Liver (tissue), 7 donors: ENCODE measurements at regions not wholly inside any gene's neighbourhood (a gene's known extent, or its start where the extent isn't known, plus 50 kb on each side); places are given as distances from the start of the nearest gene placed in this dataset.

Source experiments
- DNase-seq: peaks from one replicate; pipeline ENCODE4 v3.0.0-alpha.2; 2017; ENCODE audit warnings: low spot score
- H3K27ac ChIP-seq, 2 donors: one replicate each; pipeline ENCODE4 v1.7.0; 2013; ENCODE audit warnings: inconsistent platforms in 2 of 2, low read length in 2 of 2, control low read depth in 1 of 2, low read depth in 1 of 2, mild to moderate bottlenecking in 1 of 2
- H3K27me3 ChIP-seq, 4 donors: one replicate each; pipeline versions ENCODE4 v1.6.1 to v1.7.0; 2013; ENCODE audit warnings: low read length in 3 of 4, inconsistent platforms in 1 of 4, mild to moderate bottlenecking in 1 of 4, moderate library complexity in 1 of 4; ENCODE audit not compliant: control insufficient read depth in 4 of 4, insufficient read depth in 4 of 4
- H3K36me3 ChIP-seq, 4 donors: one replicate each; pipeline versions ENCODE4 v1.6.1 to v1.7.0; 2013; ENCODE audit warnings: low read length in 3 of 4, mild to moderate bottlenecking in 3 of 4, low read depth in 1 of 4, moderate library complexity in 1 of 4; ENCODE audit not compliant: control insufficient read depth in 4 of 4, insufficient read depth in 3 of 4
- H3K4me1 ChIP-seq, 4 donors: one replicate each; pipeline versions ENCODE4 v1.6.1 to v1.7.0; 2013; ENCODE audit warnings: low read length in 3 of 4, mild to moderate bottlenecking in 3 of 4, moderate library complexity in 1 of 4; ENCODE audit not compliant: control insufficient read depth in 4 of 4, insufficient read depth in 4 of 4
- H3K4me3 ChIP-seq, 3 donors: one replicate each; pipeline versions ENCODE4 v1.6.1 to v1.7.0; 2013; ENCODE audit warnings: low read length in 3 of 3, control low read depth in 1 of 3, low read depth in 1 of 3, mild to moderate bottlenecking in 1 of 3
- H3K9ac ChIP-seq, 2 donors: one replicate each; pipeline ENCODE4 v1.7.0; 2013; ENCODE audit warnings: low read length in 2 of 2, mild to moderate bottlenecking in 2 of 2, moderate library complexity in 2 of 2, control low read depth in 1 of 2, low read depth in 1 of 2
- H3K9me3 ChIP-seq, 4 donors: one replicate each; pipeline versions ENCODE4 v1.6.1 to v1.7.0; 2013; ENCODE audit warnings: low read length in 3 of 4; ENCODE audit not compliant: control insufficient read depth in 4 of 4
- ATF3 ChIP-seq: IDR thresholded peaks from 2 replicates; pipeline ENCODE4 v1.6.1; 2016; ENCODE audit warnings: antibody characterized with exemption
- EGR1 ChIP-seq, 2 donors: IDR thresholded peaks; 2 replicates each; pipeline ENCODE4 v1.6.1; 2016 to 2018; ENCODE audit warnings: antibody characterized with exemption in 2 of 2, low read depth in 2 of 2
- FOXA1 ChIP-seq: IDR thresholded peaks from 2 replicates; pipeline ENCODE4 v1.6.1; 2016; ENCODE audit warnings: antibody characterized with exemption
- FOXA2 ChIP-seq: IDR thresholded peaks from 2 replicates; pipeline ENCODE4 v1.6.1; 2016; ENCODE audit warnings: antibody characterized with exemption
- GABPA ChIP-seq, 2 donors: IDR thresholded peaks in 1 of 2; conservative IDR thresholded peaks in 1 of 2; 2 replicates each; pipeline ENCODE4 v1.6.1; 2016; ENCODE audit warnings: antibody characterized with exemption in 2 of 2, mild to moderate bottlenecking in 1 of 2, moderate library complexity in 1 of 2
- HNF4A ChIP-seq, 2 donors: conservative IDR thresholded peaks; 2 replicates each; pipeline ENCODE4 v1.6.1; 2016; ENCODE audit warnings: antibody characterized with exemption in 2 of 2, mild to moderate bottlenecking in 2 of 2
- HNF4G ChIP-seq: IDR thresholded peaks from 2 replicates; pipeline ENCODE4 v1.6.1; 2016; ENCODE audit warnings: antibody characterized with exemption
- JUND ChIP-seq, 2 donors: IDR thresholded peaks; 2 replicates each; pipeline ENCODE4 v1.6.1; 2016; ENCODE audit warnings: antibody characterized with exemption in 2 of 2
- MAX ChIP-seq: IDR thresholded peaks from 2 replicates; pipeline ENCODE4 v1.6.1; 2016; ENCODE audit warnings: antibody characterized with exemption
- NR2F2 ChIP-seq: IDR thresholded peaks from 2 replicates; pipeline ENCODE4 v1.6.1; 2016; ENCODE audit warnings: antibody characterized with exemption
- RAD21 ChIP-seq, 2 donors: IDR thresholded peaks; 2 replicates each; pipeline ENCODE4 v1.6.1; 2016; ENCODE audit warnings: antibody characterized with exemption in 2 of 2, mild to moderate bottlenecking in 2 of 2
- REST ChIP-seq: IDR thresholded peaks from 2 replicates; pipeline ENCODE4 v1.6.1; 2016; ENCODE audit warnings: antibody characterized with exemption, mild to moderate bottlenecking
- RXRA ChIP-seq, 2 donors: IDR thresholded peaks; 2 replicates each; pipeline ENCODE4 v1.6.1; 2017 to 2018; ENCODE audit warnings: antibody characterized with exemption in 2 of 2, mild to moderate bottlenecking in 1 of 2
- SP1 ChIP-seq: IDR thresholded peaks from 2 replicates; pipeline ENCODE4 v1.6.1; 2018; ENCODE audit warnings: antibody characterized with exemption, mild to moderate bottlenecking
- YY1 ChIP-seq: IDR thresholded peaks from 2 replicates; pipeline ENCODE4 v1.6.1; 2016; ENCODE audit warnings: antibody characterized with exemption, mild to moderate bottlenecking
- WGBS: extraction: QIAGEN DNeasy Blood & Tissue Kit; methylation state at CpG from one replicate; pipeline ENCODE4 v1.1.7; 2013; 5-methylcytosine and 5-hydroxymethylcytosine counted together
- donor health status: healthy.
- donor health status: healthy.
- donor health status: healthy.
- donor health status: healthy.

GRCh38 chr20:21004386-21005076, 101.6 kb downstream of the LINC00237 start:
- no peak for DNase-seq
- H3K27ac ChIP-seq, result no peak overlapping the region
- no peak overlapping the region for H3K9ac ChIP-seq
- no peaks in the 10 kb centered on the region for H3K9me3 ChIP-seq
- H3K27me3 ChIP-seq, result no peaks in the 10 kb centered on the region
- H3K4me1 ChIP-seq, result no peaks in the 10 kb centered on the region
- no peak overlapping the region for H3K4me3 ChIP-seq
- TF ChIP-seq JUND (IDR thresholded peaks at IDR 0.05) (no peak), EGR1 (IDR thresholded peaks at IDR 0.05; ENCODE audit: low read depth in 2 of 2) (no peak), SP1 (no peak), YY1 (no peak), NR2F2 (no peak), FOXA2 (no peak), REST (no peak)
- no peaks in the 10 kb centered on the region for H3K36me3 ChIP-seq
- 63% methylated on average over 8 of the region's 8 CpGs for WGBS

- H3K9me3 ChIP-seq, result no peaks in the 10 kb centered on the region
- no peaks in the 10 kb centered on the region for H3K4me1 ChIP-seq
- no peak overlapping the region for H3K4me3 ChIP-seq
- H3K36me3 ChIP-seq, result no peaks in the 10 kb centered on the region
- 92% methylated on average over 2 of the region's 2 CpGs for WGBS
- no peak overlapping the region for H3K27ac ChIP-seq
- no peak for DNase-seq
- no peak overlapping the region for H3K9ac ChIP-seq
- no peaks in the 10 kb centered on the region for H3K27me3 ChIP-seq
- TF ChIP-seq HNF4G, result no peak
- TF ChIP-seq FOXA1, result no peak
- TF ChIP-seq GABPA (IDR thresholded peaks at IDR 0.05 in 1 of 2, conservative IDR thresholded peaks at IDR 0.05 in 1 of 2), result no peak
- TF ChIP-seq EGR1 (IDR thresholded peaks at IDR 0.05; ENCODE audit: low read depth in 2 of 2), result no peak
- TF ChIP-seq MAX, result no peak
- TF ChIP-seq HNF4A (conservative IDR thresholded peaks at IDR 0.05), result no peak
- no peak for TF ChIP-seq RXRA (IDR thresholded peaks at IDR 0.05)
- no peak for TF ChIP-seq ATF3
Observed at GRCh38 chr20:21003902-21004301, 102.3 kb downstream of the LINC00237 start.

- H3K4me1 ChIP-seq, result no peaks in the 10 kb centered on the region
- TF ChIP-seq ATF3 (no peak), FOXA2 (no peak), RAD21 (IDR thresholded peaks at IDR 0.05) (no peak), NR2F2 (no peak), EGR1 (IDR thresholded peaks at IDR 0.05; ENCODE audit: low read depth in 2 of 2) (no peak)
- WGBS, result 76% methylated on average over 8 of the region's 8 CpGs
- no peak overlapping the region for H3K9ac ChIP-seq
- no peaks in the 10 kb centered on the region for H3K36me3 ChIP-seq
- no peak overlapping the region for H3K4me3 ChIP-seq
- peaks cover 0 to 3% (median 0%) of the 10 kb centered on the region in 4 donors for H3K27me3 ChIP-seq
- no peaks in the 10 kb centered on the region for H3K9me3 ChIP-seq
- no peak for DNase-seq
- H3K27ac ChIP-seq, result no peak overlapping the region
Observed at GRCh38 chr20:21002486-21002885, 103.7 kb downstream of the LINC00237 start.
